ENCODE measurements at regions not wholly inside any gene's neighbourhood (a gene's known extent, or its start where the extent isn't known, plus 50 kb on each side); places are given as distances from the start of the nearest gene placed in this dataset.

GRCh38 chr5:54833590-54833989 is 151.8 kb downstream of the ESM1 start:
- no peak for TF ChIP-seq POLR2AphosphoS5 (IDR thresholded peaks at IDR 0.05)
- TF ChIP-seq POLR2A (IDR thresholded peaks at IDR 0.05; ENCODE audit: low read depth) = no peak

Measured in esophagus muscularis mucosa (tissue), 2 donors.